Middle frontal gyrus (tissue), 1 donor: ENCODE measurements at regions not wholly inside any gene's neighbourhood (a gene's known extent, or its start where the extent isn't known, plus 50 kb on each side); places are given as distances from the start of the nearest gene placed in this dataset.

Source experiments
- DNase-seq: peaks from one replicate; pipeline ENCODE4 v3.0.0-alpha.2; 2015; ENCODE audit warnings: low spot score; ENCODE audit errors: extremely low spot score

DNA sequence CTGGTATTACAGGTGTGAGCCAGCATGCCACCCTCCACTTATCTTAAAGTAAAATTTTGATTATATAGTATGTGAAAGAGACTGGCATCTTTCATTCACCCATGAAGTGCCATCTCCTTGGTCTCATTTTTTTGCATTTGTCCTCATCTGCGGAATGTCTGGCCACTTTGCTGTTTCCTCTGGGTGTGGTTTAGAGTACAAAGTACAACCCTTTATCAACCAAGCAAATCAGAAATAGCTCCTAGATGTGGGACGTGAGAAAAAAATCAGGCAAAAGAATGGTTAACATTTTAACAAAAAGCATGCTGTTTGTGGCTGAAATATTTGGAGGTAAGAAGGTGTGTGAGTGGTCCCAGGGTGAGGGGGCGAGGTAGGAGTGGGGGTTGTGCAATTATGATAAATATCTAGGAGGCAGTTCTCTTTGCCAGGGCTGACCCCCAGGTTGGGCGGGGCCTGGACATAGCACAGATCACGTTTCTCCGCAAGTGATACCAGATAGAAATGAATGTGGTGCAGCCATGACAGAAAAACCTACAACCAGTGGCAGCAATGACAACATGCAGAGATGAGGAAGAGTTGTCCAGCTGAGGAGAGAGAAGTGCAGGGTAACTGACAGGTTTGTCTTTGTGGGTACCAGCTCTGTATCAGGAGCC, 115.8 kb upstream of the SERTAD2 start:
- no peak for DNase-seq

DNA sequence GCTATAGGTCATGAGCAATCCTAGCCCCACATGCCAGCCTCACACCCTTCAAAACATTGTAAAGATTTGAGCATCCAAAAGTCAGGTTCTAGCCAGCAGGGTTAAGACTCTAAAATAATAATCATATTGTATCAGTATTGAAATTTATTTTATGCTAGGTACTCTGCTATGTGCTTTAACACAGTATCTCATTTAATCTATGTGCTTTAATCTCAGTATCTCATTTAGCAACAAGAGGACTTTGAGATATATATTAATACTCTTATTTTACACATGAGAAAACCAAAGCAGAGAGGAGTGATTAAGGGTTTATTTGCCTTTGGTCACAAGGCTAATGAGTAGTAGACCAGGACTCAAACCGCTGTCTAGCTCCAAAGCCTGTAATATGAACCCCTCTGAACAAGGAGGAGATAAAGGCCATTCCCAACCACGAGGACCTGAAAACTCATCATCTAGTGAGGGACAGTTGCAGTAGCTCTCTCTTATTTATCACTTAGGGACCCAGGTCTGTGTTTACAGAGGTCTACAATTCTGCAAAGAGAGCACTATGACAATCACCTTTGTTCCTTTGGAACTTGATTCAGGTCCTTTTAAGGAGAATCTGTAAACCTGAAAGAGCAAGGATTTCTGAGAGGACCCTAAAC, 116.5 kb upstream of the SERTAD2 start:
- no peak for DNase-seq

DNA sequence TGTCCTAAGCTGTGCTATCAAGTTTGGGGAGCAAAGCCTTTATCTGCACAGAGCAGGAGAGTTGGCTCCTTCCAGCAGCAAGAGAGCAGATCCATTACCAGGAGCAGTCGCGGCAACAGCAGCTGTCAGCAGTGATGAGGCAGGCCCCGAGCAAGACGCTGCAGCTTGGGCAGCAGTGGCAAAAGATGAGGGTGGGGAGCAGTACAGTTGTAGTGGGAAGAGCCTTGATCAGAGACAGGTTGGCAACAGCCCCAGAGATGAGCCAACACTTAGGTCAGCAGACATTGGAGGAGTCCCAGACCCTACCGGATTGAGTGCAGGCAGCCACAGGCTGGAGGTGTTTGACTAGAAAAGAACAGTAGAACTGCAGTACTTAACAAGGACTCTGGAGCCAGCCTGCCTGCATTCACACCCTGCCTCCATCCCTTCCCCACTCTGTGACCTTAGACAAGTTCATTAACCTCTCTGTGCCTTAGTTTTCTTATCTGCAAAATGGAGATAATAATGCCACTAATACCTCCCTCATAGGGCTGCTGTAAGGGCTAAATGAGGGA, 117.1 kb upstream of the SERTAD2 start:
- DNase-seq: no peak

DNA sequence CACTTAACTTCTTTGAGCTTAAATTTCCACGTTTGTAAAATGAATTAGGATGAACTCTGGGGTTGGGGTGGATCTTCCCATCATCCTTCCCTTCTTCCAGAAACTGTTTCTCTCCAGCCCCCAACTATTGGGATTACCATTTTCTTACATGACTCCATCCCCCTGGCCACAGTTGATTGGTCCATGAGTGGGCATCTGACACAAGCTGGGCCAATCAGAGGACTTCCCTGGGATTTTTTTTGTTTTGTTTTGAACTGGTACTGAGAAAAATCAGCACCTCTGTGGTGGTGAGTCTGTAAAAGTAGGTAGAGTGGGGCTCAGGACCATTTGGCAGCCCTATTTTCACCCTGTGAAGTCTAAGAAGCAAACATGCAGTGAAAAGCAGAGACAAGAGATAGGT, 118.0 kb upstream of the SERTAD2 start:
- DNase-seq: no peak

DNA sequence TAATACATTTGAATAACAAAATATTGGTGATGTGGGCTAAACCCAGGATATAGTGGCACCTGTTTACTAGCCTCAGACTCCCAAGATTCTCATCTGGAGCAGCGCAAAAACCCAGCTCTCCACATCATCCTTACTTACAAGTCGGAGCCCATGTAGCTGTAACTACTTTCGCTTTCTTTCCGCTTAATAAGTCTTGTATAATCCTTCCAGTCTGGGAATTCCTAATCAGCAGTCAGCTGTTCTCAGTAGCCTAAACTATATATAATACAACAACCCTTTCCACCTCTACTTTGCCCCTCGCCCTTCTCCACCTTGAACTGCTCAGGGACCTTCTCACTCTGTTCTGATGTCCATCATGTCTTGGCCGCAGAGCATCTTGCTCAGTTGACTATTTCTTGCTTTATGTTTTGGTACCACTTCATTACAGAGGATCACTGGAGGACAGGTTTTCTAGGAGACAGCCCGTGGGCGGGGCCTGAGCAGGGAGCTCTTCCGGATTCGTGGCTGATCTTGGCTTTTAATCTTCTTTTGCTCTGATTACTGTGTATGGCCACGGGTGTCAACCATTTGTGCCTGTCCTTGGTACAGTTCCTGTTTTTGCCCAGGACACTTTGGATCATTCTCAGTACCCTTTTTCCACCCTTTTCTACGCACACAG, 119.9 kb upstream of the SERTAD2 start:
- no peak for DNase-seq

DNA sequence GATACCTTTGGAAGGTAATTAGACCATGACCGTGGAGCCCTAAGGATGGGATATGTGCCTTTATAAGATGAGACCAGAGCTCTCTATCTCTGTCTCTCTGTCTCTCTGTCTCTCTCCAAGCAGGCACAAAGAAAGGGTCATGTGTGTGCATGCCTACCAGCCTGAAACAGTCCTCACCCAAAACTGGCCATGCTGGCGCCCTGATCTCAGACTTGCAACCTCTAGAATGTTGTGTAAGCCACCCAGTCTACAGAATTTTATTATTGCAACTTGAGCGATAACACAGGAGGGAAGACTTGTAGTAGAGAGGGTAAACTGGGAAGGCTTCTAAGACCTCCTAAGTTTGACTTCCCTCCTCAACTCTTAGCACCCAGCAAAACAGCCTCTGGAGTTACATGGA, 124.1 kb upstream of the SERTAD2 start:
- no peak for DNase-seq

DNA sequence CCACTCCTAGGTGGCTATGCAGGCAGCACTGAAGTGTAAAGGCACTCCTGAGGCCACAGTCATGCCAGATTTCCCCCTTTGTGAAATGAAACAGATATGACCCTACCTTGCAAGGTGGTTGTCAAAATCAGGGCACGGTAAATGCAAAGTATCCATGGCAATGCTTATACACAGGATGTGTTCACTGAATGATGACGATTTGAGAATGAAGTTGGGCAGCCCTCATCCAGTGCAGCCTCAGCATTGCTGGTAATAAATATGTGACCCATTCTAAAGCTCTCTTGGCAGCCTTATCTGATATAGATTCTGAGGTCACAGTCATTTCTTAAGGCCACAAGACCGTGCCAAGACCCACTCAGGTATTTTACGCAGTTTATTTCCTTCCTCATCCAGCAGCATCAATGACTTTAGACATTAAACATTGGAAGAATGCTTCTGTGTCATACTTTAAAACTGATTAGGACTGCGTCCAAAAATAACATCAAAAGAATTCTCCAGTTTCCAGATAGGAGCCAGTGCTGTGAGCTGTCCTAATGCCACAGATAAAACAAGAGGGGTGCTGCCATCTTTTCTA, 125.5 kb upstream of the SERTAD2 start:
- no peak for DNase-seq

DNA sequence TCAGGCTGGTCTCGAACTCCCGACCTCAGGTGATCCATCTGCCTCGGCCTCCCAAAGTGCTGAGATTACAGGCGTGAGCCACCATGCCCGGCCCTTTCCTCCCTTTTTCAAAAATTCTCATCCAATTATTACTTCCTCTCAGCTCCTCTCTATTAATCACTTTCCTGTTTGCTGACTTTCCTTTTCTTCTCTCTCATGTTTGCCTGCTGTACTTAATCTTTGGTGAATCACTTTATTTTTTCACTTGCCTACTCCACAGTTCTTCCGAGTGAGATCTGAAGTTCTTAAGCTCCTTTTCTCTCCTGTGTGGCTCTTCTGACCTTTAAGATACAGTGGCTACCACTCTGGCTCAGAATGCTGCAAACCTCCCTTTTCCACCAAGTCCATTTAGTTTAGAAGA, 126.3 kb upstream of the SERTAD2 start:
- no peak for DNase-seq

DNA sequence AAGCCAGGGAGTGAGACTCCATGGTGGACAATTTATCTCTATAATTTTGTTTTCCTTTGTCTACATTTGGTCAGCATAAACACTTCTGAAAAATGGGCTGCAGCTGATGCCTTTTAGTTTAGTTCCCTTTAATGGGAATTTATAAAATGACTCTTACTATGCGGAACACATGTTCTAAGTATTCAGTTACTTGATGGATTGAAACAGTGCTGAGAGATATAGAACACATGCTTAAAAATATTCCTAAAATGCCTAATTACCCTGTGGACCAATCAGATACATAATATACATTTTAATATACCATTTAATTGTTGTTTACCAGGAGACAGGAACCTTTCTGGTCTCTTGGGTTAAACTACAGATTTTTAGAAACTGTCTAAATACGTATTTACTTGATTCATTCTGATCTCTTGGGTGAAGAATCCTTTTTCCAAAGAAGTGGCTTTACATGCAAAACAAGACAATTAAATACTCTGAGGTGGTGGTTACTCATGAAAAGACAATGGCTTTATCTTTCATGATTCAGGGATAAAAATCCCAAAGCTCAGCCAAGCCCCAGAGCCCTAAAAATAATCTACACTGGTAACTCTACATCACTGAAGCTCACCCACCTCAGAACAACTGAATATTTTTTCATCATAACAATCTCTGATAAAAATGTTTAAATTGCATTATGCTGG, 128.1 kb upstream of the SERTAD2 start:
- no peak for DNase-seq

DNA sequence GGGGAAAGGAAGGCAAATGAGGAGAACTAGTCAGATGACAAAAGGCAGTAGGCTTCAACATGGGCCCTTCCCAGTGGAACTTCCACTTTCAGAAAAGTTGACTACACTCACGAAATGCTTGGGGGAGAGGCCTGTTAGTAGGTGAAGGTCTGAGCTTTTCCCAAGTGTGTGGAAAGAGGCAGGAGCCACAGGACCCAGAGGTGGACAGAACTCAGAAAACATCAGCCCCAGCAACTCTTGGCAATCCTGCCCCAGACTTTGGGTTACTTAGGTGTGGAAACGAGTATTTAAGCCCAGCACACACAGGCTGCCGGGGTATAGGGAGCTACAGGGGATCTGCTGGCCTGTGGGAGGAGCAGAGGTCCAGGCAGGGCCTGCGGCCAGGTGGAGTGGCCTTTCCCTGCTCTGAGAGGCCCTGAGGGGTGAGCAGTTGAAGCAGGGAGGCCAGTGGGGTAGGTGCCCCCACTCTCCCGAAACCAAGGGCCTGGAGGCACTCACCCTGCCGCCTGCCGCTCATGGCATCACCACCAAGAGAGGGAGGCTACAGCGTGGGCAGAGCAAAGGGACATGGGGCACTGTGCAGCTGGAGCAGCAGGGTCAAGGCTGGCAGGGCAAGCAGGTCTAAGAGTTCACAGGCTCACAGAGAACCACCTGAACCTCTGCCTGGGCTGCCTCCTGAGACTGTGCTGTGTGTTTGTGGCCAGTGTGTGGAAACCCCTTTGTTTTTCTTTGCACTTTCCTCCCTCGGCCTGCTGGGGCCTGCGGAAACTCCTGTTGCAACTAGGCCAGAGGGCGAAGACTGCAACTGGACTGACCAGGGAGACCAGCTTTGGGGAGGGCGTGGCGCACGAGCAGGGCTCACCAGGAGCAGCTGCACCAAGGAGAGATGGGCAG, 130.7 kb upstream of the SERTAD2 start:
- DNase-seq: no peak

DNA sequence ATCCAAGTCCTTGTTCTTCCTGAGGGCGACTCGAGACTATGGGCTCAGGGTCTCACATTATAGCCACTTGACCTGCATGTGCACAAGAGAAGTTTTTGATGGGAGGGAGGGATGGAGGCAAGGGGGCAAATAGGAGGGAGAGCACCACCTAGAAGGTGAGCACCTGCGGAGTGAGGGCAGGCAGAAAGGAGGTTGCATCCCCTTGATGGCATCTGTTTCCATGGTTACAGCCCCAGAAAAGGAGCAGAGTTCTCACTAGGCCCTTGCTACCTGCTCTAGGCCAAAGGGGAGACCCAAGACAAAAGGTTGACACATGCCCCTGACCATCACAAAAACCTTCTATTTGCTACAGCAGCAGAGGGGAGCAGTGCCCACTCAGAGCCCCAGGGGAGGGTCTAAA, 131.5 kb upstream of the SERTAD2 start:
- DNase-seq: no peak

DNA sequence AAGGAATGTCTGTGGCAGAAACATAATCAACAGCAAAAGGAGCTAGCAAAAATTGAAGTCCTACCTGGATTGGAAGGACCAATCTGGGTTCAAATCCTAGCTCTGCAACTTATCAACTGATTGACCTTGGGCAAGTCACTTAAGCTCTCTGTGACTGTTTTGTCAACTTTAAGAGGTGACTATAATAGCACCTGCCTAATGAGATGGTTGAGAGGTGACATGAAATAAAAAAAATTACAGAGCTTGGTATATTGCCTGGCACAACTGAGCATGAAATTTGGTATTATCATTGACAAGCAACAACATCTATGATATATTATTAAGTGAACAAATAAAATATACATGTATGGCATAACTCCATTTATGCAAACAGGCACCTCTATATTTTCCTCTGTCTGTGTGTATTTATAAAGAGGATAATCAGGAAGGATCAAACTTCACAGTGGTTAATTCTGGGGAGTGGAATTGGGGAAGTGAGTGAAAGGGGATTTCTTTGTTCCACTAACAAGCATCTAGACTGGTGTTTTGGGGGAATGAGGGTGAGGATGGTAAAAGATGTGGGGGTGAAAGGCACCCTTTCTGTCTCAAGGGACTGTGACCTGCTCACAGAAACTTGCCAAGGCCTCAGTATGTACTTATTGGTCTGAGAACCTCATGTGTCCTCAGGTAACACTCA, 132.8 kb upstream of the SERTAD2 start:
- DNase-seq: no peak

DNA sequence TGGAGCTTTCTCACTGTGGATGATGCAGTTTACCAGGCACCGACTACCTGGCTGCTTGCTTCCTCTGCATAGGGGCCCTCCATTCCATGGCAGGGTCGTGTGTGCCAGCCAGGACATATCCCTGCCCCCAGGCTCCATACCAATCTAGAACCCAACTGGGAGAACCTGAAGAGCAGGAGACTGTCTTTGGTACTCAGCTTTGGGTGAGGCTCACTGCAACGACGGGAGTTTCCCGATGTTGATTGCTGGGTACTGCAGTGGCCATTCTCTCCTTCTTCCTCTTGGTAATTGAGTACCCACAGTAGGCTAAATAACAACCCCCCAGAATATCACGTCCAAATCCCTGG, 133.3 kb upstream of the SERTAD2 start:
- DNase-seq: no peak

DNA sequence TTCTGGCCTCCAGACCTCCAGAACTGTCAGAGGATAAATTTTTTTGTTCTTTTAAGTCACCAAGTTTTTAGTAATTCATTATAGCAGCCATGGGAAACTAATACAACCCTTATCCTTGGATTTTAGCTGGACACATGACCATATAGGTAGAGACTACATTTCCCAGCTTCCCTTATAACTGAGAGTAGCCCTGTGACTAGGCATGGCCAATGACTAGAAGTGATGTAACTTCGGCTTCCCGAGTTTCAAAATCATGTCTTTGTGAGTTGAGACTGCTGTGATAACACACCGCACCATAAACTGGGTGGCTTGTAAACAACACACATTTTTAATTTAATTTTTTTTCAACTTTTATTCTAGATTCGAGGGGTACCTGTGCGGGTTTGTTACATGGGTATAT, 134.0 kb upstream of the SERTAD2 start:
- DNase-seq: no peak

DNA sequence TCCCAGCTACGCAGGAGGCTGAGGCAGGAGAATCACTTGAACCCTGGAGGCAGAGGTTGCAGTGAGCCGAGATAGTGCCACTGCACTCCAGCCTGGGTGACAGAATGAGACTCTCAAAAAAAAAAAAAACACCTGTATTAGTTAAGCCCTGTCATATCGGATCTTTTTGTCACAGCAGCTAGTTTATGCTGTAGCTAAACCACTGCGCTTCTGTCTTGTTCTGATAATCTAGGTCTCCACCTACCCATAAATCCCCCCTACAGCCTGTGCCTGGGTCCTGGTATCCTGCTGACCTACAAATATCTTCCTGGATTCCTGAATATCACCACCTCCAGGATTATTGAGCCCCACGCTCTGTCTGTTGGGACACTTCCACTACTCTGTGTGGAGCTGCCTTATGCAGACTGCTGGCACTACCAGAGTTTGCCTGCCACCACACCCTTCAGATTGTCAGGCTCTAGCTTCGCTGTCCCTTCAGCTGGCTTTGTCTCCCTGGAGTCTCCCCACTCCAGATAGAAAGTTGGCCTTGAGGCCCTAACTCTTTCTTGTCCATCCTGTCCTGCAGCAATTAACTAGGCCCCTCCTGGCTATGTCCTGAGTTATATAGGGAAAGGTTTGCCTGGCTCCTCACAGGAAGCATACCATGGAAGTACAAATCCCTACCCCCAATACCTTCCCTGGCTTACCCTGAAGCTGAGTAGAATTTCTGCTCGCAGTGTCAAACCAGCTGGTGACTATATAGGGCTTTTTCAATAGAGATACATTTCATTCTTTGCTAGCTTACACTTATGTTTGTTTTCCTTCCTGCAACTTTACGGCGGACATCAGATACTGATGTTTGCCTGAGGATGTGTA, 136.0 kb upstream of the SERTAD2 start:
- no peak for DNase-seq

DNA sequence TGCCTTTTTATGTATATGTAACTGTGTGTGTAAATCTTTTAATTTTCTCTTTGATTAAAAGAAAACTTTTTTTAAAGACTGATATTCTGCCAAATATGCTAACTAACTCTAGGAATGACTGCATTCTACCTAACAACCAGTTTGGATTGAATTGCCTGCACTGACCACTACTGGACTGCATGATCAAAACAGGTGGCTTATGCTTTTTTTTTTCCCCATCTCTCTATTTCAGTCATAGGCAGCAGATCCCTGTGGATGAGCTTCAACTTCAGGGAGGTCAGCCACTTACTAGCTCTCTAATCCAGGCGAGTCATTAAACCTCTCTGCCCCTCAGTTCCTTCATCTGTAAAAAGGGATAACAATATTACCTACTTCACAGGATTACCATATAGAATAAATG, 138.6 kb upstream of the SERTAD2 start:
- no peak for DNase-seq

DNA sequence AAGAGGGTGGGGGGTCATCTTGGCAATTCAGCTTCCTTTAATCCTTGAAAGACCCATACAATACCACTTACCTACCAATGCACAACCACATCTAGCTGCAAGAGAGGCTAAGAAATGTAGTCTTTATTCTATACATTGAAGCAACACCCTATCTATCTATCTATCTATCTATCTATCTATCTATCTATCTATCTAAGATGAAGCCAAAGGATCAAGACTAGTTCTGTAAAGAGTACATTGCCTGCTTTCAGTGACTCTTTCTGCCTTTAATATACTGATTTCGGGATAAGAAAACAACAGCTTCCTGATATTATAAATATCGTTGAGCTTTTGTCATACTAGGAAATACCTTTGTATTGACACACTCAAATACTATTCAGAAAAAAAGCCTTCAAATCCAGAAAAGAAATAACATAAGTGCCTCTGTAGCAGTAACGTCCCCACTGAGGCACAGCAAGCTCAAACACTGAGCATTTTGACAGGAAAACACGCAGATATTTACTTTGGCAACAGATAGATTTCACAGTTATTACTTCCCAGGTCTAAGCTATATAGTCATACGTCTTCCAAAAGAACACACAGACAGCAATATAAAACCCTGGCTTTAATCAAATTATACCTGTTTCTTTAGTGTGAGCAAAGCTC, 139.4 kb upstream of the SERTAD2 start:
- no peak for DNase-seq

DNA sequence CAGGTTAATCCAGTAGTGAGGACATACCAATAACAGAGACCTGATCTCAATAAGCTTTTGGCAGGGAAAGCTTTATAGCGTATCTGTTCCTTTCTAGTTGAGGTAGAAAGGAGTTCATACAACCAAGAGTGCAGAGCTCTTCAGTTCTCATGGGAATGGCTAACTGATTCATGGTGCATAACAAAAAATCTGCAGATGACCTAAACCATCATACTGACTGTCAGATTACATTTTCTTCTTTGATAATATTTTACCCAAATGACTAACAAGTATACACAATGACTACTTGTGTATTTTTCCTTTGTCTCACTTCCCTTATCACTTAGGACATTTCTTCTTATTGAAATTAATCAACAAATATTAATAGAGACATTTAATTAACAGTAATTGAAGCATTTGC, 140.0 kb upstream of the SERTAD2 start:
- DNase-seq: no peak
